ENCODE measurements at regions not wholly inside any gene's neighbourhood (a gene's known extent, or its start where the extent isn't known, plus 50 kb on each side); places are given as distances from the start of the nearest gene placed in this dataset.

- Histone ChIP-seq H3K9ac (ENCODE audit: low read length) (no peak overlapping the region), H4K20me1 (ENCODE audit: insufficient read depth) (no peaks in the 10 kb centered on the region), H3K36me3 (ENCODE audit: insufficient read depth, low read length) (no peaks in the 10 kb centered on the region), H3K79me2 (replicated peaks; ENCODE audit: insufficient read depth, low read length) (no peaks in the 10 kb centered on the region), H3K27ac (ENCODE audit: low read length) (no peak overlapping the region), H3K27me3 (ENCODE audit: insufficient read depth, low read depth, low read length) (no peaks in the 10 kb centered on the region), H2AFZ (ENCODE audit: low read depth, low read length) (no peak overlapping the region), H3K4me3 (ENCODE audit: low read length) (no peak overlapping the region), H3F3A (ENCODE audit: insufficient read depth, low read length, poor library complexity, severe bottlenecking) (no peaks in the 10 kb centered on the region), H3K4me2 (ENCODE audit: low read length) (no peak overlapping the region), H3K9me2 (ENCODE audit: insufficient read depth, low read length) (no peaks in the 10 kb centered on the region), H3K9me3 (ENCODE audit: low read length) (no peaks in the 10 kb centered on the region)
- TF ChIP-seq RAD21 (conservative IDR thresholded peaks at IDR 0.05) (no peak), EZH2 (IDR thresholded peaks at IDR 0.05; ENCODE audit: borderline replicate concordance, insufficient read depth, low read length, poor library complexity, severe bottlenecking) (no peak), MXI1 (conservative IDR thresholded peaks at IDR 0.05; ENCODE audit: poor library complexity, severe bottlenecking) (no peak), SMC3 (conservative IDR thresholded peaks at IDR 0.05; ENCODE audit: poor library complexity) (no peak), TAF1 (IDR thresholded peaks at IDR 0.05; ENCODE audit: low read depth) (no peak), POLR2AphosphoS5 (IDR thresholded peaks at IDR 0.05) (no peak), CTCF (IDR thresholded peaks at IDR 0.05; ENCODE audit: poor library complexity, severe bottlenecking) (no peak), EP300 (conservative IDR thresholded peaks at IDR 0.05; ENCODE audit: poor library complexity, severe bottlenecking) (no peak)
- TF ChIP-seq, protein P1, sequence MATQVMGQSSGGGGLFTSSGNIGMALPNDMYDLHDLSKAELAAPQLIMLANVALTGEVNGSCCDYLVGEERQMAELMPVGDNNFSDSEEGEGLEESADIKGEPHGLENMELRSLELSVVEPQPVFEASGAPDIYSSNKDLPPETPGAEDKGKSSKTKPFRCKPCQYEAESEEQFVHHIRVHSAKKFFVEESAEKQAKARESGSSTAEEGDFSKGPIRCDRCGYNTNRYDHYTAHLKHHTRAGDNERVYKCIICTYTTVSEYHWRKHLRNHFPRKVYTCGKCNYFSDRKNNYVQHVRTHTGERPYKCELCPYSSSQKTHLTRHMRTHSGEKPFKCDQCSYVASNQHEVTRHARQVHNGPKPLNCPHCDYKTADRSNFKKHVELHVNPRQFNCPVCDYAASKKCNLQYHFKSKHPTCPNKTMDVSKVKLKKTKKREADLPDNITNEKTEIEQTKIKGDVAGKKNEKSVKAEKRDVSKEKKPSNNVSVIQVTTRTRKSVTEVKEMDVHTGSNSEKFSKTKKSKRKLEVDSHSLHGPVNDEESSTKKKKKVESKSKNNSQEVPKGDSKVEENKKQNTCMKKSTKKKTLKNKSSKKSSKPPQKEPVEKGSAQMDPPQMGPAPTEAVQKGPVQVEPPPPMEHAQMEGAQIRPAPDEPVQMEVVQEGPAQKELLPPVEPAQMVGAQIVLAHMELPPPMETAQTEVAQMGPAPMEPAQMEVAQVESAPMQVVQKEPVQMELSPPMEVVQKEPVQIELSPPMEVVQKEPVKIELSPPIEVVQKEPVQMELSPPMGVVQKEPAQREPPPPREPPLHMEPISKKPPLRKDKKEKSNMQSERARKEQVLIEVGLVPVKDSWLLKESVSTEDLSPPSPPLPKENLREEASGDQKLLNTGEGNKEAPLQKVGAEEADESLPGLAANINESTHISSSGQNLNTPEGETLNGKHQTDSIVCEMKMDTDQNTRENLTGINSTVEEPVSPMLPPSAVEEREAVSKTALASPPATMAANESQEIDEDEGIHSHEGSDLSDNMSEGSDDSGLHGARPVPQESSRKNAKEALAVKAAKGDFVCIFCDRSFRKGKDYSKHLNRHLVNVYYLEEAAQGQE (IDR thresholded peaks at IDR 0.05; ENCODE audit: borderline replicate concordance): no peak
These were observed 93.5 kb upstream of the KIAA1217 start for GRCh38 chr10:24115403-24115802.

GRCh38 chr10:24118246-24118645, 90.7 kb upstream of the KIAA1217 start:
- H3F3A ChIP-seq (ENCODE audit: insufficient read depth, low read length, poor library complexity, severe bottlenecking): no peaks in the 10 kb centered on the region
- H4K20me1 ChIP-seq (ENCODE audit: insufficient read depth): no peaks in the 10 kb centered on the region
- no peak overlapping the region for H3K4me2 ChIP-seq (ENCODE audit: low read length)
- no peaks in the 10 kb centered on the region for H3K79me2 ChIP-seq (replicated peaks; ENCODE audit: insufficient read depth, low read length)
- H3K27ac ChIP-seq (ENCODE audit: low read length): no peak overlapping the region
- TF ChIP-seq RAD21 (conservative IDR thresholded peaks at IDR 0.05) (no peak), CTCF (IDR thresholded peaks at IDR 0.05; ENCODE audit: poor library complexity, severe bottlenecking) (no peak), POLR2AphosphoS5 (IDR thresholded peaks at IDR 0.05) (no peak), EP300 (conservative IDR thresholded peaks at IDR 0.05; ENCODE audit: poor library complexity, severe bottlenecking) (no peak), TAF1 (IDR thresholded peaks at IDR 0.05; ENCODE audit: low read depth) (no peak), MXI1 (conservative IDR thresholded peaks at IDR 0.05; ENCODE audit: poor library complexity, severe bottlenecking) (no peak), SMC3 (conservative IDR thresholded peaks at IDR 0.05; ENCODE audit: poor library complexity) (no peak)
- TF ChIP-seq, protein P1 (IDR thresholded peaks at IDR 0.05; ENCODE audit: borderline replicate concordance): no peak
- no peaks in the 10 kb centered on the region for H3K27me3 ChIP-seq (ENCODE audit: insufficient read depth, low read depth, low read length)
- H3K36me3 ChIP-seq (ENCODE audit: insufficient read depth, low read length): no peaks in the 10 kb centered on the region
- no peak overlapping the region for H3K9ac ChIP-seq (ENCODE audit: low read length)
- no peaks in the 10 kb centered on the region for H3K9me3 ChIP-seq (ENCODE audit: low read length)
- no peak overlapping the region for H2AFZ ChIP-seq (ENCODE audit: low read depth, low read length)
- H3K9me2 ChIP-seq (ENCODE audit: insufficient read depth, low read length): no peaks in the 10 kb centered on the region
- no peak overlapping the region for H3K4me3 ChIP-seq (ENCODE audit: low read length)

Data from neural cell (in vitro differentiated cells).